ENCODE measurements at regions not wholly inside any gene's neighbourhood (a gene's known extent, or its start where the extent isn't known, plus 50 kb on each side); places are given as distances from the start of the nearest gene placed in this dataset.

DNA sequence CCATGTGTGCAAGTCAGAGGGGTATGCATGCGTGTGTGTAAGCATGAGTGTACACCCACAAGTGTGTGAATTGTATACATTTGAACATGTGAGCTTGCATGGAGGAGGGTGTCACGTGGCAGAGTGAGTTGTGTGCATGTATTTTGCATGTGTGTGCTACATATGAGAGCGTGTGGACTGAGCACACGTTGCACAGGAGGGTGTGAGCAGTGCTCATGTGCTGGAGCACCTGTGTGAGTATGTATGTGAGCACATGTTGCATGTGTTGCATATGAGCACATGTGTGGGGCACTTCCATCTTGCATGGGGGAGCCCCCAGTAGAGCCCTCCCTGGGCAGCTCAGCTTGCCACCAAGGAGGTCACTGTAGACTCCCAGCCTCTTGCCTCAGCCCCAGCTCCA lies 180.2 kb upstream of the MYL2 start:
- ChIA-PET CTCF (no interaction called here), POLR2A (no interaction called here)
- TF ChIP-seq SP1 (IDR thresholded peaks at IDR 0.05) (no peak), CTBP1 (IDR thresholded peaks at IDR 0.05; ENCODE audit: borderline replicate concordance) (no peak), SUZ12 (IDR thresholded peaks at IDR 0.05) (no peak), BHLHE40 (IDR thresholded peaks at IDR 0.05; ENCODE audit: borderline replicate concordance) (no peak), NFRKB (IDR thresholded peaks at IDR 0.05) (no peak), FOXM1 (IDR thresholded peaks at IDR 0.05; ENCODE audit: borderline replicate concordance) (no peak), LEF1 (IDR thresholded peaks at IDR 0.05; ENCODE audit: borderline replicate concordance) (no peak), FOXK2 (IDR thresholded peaks at IDR 0.05) (no peak), ARNT (IDR thresholded peaks at IDR 0.05) (no peak), ZNF384 (IDR thresholded peaks at IDR 0.05) (no peak), HDGF (IDR thresholded peaks at IDR 0.05; ENCODE audit: borderline replicate concordance) (no peak)
- TF ChIP-seq, protein P1, sequence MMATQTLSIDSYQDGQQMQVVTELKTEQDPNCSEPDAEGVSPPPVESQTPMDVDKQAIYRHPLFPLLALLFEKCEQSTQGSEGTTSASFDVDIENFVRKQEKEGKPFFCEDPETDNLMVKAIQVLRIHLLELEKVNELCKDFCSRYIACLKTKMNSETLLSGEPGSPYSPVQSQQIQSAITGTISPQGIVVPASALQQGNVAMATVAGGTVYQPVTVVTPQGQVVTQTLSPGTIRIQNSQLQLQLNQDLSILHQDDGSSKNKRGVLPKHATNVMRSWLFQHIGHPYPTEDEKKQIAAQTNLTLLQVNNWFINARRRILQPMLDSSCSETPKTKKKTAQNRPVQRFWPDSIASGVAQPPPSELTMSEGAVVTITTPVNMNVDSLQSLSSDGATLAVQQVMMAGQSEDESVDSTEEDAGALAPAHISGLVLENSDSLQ (IDR thresholded peaks at IDR 0.05), result no peak
- DNase-seq (ENCODE audit: extremely low spot score), result no peak

DNA sequence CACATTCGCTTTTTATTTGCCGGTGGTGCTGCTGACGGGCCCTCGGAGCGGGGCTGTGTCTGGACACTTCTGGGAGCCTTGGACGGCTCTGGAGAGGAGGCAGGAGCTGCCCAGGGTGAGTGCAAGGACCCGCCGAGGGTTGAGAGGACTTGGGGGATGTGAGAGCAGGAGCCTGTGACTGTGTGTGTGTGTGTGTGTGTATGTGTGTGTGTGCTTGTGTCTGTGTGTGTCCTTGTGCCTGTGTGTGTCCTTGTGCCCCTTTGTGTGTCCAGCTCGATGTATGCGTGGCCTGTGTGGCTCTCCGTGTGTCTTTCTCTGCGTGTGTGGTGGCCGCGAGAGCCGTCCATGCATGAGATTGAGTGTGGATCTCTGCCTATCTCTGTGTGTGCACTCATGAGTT lies 179.6 kb upstream of the MYL2 start:
- TF ChIP-seq FOXM1 (IDR thresholded peaks at IDR 0.05; ENCODE audit: borderline replicate concordance) (no peak), SP1 (IDR thresholded peaks at IDR 0.05) (no peak), NFRKB (IDR thresholded peaks at IDR 0.05) (no peak)
- ChIA-PET POLR2A (no interaction called here), CTCF (no interaction called here)
- no peak for DNase-seq (ENCODE audit: extremely low spot score)

DNA sequence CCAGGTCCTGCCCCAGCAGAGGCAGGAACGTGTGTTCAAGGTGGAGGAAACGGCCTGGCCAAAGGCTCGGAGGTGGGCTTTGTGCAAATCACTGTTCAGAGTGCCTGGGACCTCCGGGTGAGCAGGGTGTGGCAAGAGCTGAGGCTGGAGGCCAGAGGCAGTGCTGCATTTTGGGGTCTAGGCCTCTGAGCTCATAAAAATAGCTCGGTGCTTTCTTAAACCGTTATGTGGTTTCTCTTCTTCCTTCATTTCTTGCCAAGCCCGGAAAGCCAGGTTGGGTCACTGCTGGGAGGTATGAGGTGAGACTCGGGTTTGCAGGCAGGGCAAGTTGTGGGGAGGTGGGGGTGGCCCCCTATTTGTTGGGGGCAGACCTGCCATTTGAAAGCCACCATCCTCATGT lies 178.8 kb upstream of the MYL2 start:
- ChIA-PET CTCF (no interaction called here), POLR2A (no interaction called here)
- TF ChIP-seq FOXM1 (IDR thresholded peaks at IDR 0.05; ENCODE audit: borderline replicate concordance), result no peak
- no peak for TF ChIP-seq FOXK2 (IDR thresholded peaks at IDR 0.05)
- no peak for DNase-seq (ENCODE audit: extremely low spot score)

DNA sequence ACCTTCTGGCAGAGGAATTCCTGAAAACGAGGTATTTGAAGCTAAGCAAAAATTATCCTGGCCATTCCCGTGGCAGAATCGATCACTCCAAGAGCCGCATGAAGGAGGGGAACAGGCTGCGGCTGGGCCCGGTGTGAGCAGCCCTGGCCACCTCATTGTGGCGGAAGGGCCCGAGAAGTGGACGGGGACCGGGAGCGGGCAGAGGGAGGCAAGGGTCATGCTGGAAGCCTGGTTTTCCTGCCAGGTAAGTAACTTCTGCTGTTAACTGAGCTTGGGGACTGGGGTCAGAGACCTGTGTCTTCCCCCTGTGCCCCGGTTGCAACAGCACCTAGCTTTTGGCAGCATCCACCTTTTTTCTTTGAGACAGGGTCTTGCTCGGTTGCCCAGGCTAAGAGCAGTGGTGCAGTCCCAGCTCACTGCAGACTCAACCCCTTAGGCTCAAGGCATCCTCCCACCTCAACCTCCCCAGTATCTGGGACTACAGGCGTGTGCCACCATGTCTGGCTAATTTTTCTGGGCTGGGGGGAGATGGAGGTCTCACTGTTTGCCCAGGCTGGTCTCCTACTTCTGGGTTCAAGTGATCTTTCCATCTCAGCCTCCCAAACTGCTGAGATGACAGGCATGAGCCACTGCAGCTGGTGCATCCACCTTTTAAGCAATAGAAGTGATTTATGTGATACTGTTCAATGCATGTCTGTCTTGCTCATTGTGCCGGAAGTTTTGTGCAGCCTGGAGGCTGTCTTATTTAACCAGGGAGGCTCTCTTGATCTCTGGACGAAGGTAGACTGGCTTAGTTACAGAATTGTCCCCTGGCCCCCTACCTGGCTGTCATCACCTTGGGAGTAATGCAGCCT lies 174.0 kb upstream of the MYL2 start:
- CTCF ChIA-PET, result no interaction called here
- TF ChIP-seq HDGF (IDR thresholded peaks at IDR 0.05; ENCODE audit: borderline replicate concordance) (no peak), L3MBTL2 (conservative IDR thresholded peaks at IDR 0.05) (no peak), BHLHE40 (IDR thresholded peaks at IDR 0.05; ENCODE audit: borderline replicate concordance) (no peak)
- TF ChIP-seq, protein P1 (IDR thresholded peaks at IDR 0.05), result 0 out of 2 replicates have a peak, but pooled peaks have one; percentile 4
- no peak for DNase-seq (ENCODE audit: extremely low spot score)
- POLR2A ChIA-PET, result no interaction called here

DNA sequence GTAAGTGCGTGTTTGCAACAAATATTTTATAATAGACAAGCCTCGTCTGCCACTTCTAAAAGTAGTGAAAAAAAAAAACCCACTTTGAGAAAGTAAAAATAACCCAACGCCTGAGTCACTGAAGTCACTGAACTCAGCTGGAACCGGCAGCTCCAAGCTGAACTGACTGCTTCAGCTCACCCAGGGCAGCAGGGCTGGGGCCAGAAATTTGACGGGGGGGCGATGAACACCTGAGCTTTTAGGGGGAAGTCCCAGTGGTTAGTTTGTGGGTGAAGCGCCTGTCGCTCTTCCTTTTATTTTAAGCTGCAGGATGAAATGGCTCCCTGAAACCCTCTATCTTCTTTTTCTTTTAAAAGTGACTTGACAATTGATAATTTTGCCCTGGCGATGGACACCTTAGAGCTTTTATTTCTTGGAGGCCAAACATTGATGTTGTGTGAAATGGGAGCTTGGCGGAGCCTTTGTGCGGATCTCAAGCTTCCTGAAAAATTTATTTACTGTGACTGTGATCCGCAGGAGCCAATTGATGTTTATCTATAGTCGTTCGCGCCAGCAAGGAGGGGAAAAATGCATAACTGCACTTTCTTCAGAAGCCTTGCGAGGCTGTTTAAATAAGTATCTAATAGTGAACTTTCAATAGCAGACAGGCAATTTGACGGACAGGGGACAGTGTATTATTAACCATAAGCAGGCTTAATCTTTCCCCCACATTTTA lies 173.2 kb upstream of the MYL2 start:
- TF ChIP-seq FOXA1 (IDR thresholded peaks at IDR 0.05) (no peak), TARDBP (IDR thresholded peaks at IDR 0.05) (no peak), FOXK2 (IDR thresholded peaks at IDR 0.05) (no peak), ELF4 (IDR thresholded peaks at IDR 0.05) (no peak), SUZ12 (IDR thresholded peaks at IDR 0.05) (no peak), ZNF384 (IDR thresholded peaks at IDR 0.05) (no peak)
- TF ChIP-seq, protein P1 (IDR thresholded peaks at IDR 0.05), result no peak
- CTCF ChIA-PET, result no interaction called here
- POLR2A ChIA-PET, result interaction anchor here (1.0 kb wide), 1 partner anchor 8 kb away, joined by 4 read pairs; no protein-coding TSS in a partner anchor
- no peak for DNase-seq (ENCODE audit: extremely low spot score)

DNA sequence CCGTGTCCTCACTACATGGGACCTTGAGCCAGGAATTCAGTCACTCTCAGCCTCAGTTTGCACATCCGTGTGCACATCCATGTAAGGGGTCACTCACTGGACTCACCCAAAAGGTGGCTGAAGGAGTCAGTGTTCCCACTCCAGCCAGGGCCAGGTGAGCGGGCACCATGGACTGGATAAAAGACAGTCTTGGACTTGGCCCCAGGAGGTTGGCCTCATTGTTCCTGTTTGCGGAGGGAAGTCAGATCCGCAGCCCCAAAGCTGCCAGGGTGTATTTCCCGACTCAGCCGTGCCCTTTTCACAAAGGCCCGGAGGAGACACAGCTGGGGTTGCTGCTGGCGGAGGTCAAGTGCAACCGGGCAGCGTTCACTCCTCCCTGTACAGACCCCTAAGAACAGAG lies 170.7 kb upstream of the MYL2 start:
- DNase-seq (ENCODE audit: extremely low spot score), result no peak
- TF ChIP-seq NFRKB (IDR thresholded peaks at IDR 0.05), result no peak
- CTCF ChIA-PET, result no interaction called here
- POLR2A ChIA-PET, result no interaction called here

DNA sequence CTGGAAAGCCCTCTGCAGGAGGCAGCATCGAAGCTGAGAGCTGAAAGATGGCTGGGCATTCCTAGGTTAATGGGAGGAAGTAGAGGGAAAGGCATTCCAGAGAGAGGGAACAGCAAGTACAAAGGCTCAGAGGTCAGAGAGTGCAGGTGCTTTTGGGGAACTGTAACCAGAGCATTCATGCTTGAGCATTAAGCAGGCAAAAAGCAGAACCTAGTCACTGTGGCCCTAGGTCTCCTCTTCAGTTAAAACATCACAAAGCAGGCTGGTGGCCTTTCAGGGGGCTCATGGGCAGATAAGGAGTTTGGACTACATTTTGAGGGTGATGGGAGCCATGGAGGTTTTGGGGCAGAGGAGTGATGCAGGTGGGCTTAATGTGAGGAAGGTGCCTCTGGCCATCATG lies 169.2 kb upstream of the MYL2 start:
- TF ChIP-seq SUZ12 (IDR thresholded peaks at IDR 0.05), result no peak
- TF ChIP-seq FOXA1 (IDR thresholded peaks at IDR 0.05), result no peak
- no peak for TF ChIP-seq ARNT (IDR thresholded peaks at IDR 0.05)
- TF ChIP-seq, protein P1 (IDR thresholded peaks at IDR 0.05), result no peak
- no peak for TF ChIP-seq FOXK2 (IDR thresholded peaks at IDR 0.05)
- TF ChIP-seq BHLHE40 (IDR thresholded peaks at IDR 0.05; ENCODE audit: borderline replicate concordance), result no peak
- no peak for TF ChIP-seq FOXM1 (IDR thresholded peaks at IDR 0.05; ENCODE audit: borderline replicate concordance)
- no peak for TF ChIP-seq TARDBP (IDR thresholded peaks at IDR 0.05)
- no peak for TF ChIP-seq LEF1 (IDR thresholded peaks at IDR 0.05; ENCODE audit: borderline replicate concordance)
- no peak for TF ChIP-seq NFRKB (IDR thresholded peaks at IDR 0.05)
- no peak for TF ChIP-seq ZNF384 (IDR thresholded peaks at IDR 0.05)
- no peak for DNase-seq (ENCODE audit: extremely low spot score)
- POLR2A ChIA-PET, result no interaction called here
- CTCF ChIA-PET, result no interaction called here
